Thoracic aorta (tissue), 2 donors: ENCODE measurements at regions not wholly inside any gene's neighbourhood (a gene's known extent, or its start where the extent isn't known, plus 50 kb on each side); places are given as distances from the start of the nearest gene placed in this dataset.

Experiments
- ATAC-seq: fragments of 150-250 bp; one replicate; pipeline ENCODE4 v1.8.0; 2017; ENCODE audit warnings: low read depth; ENCODE audit not compliant: insufficient number of reproducible peaks, low FRiP score
- DNase-seq: peaks from one replicate; pipeline ENCODE4 v3.0.0-alpha.2; 2020; ENCODE audit warnings: low spot score
- H3K27ac ChIP-seq, 2 donors: fragments of 200-600 bp; sonication (generic); 1 replicate in 1 of 2; 2 replicates in 1 of 2; pipeline ENCODE4 v1.5.1; 2016; ENCODE audit warnings: mild to moderate bottlenecking in 2 of 2, moderate library complexity in 2 of 2
- H3K27me3 ChIP-seq: fragments of 200-600 bp; sonication (generic); replicated peaks from 2 replicates; pipeline ENCODE4 v1.6.0; 2016; ENCODE audit warnings: mild to moderate bottlenecking; ENCODE audit not compliant: insufficient read depth
- H3K36me3 ChIP-seq: fragments of 200-600 bp; sonication (generic); one replicate; pipeline ENCODE4 v1.5.1; 2016
- H3K4me1 ChIP-seq, 2 donors: fragments of 200-600 bp; sonication (generic); 1 replicate in 1 of 2; 2 replicates in 1 of 2; pipeline versions ENCODE4 v1.5.1 to v1.6.0; 2016; ENCODE audit warnings: low read depth in 2 of 2, mild to moderate bottlenecking in 1 of 2; ENCODE audit not compliant: control insufficient read depth in 1 of 2
- H3K4me3 ChIP-seq: fragments of 200-600 bp; sonication (generic); 2 replicates; pipeline ENCODE4 v1.5.1; 2016; ENCODE audit warnings: mild to moderate bottlenecking
- H3K9me3 ChIP-seq: fragments of 200-600 bp; sonication (generic); 2 replicates; pipeline ENCODE4 v1.5.1; 2016
- CTCF ChIP-seq: fragments of 200-600 bp; sonication (generic); IDR thresholded peaks from one replicate; pipeline ENCODE4 v1.5.1; 2019; ENCODE audit warnings: antibody characterized with exemption

GRCh38 chr15:35136321-35137189 is 51.5 kb upstream of the NANOGP8 start:
- DNase-seq (no peak), ATAC-seq (no peak)
- H3K36me3 ChIP-seq: no peaks in the 10 kb centered on the region
- no peak for TF ChIP-seq CTCF
- no peaks in the 10 kb centered on the region for H3K4me1 ChIP-seq
- no peaks in the 10 kb centered on the region for H3K9me3 ChIP-seq
- no peaks in the 10 kb centered on the region for H3K27me3 ChIP-seq
- H3K4me3 ChIP-seq: no peak overlapping the region
- H3K27ac ChIP-seq: no peak overlapping the region
